Calu3 (cell line): ENCODE measurements at regions not wholly inside any gene's neighbourhood (a gene's known extent, or its start where the extent isn't known, plus 50 kb on each side); places are given as distances from the start of the nearest gene placed in this dataset.

Source experiments
- BruUV-seq: library from RNA; stranded (reverse); fragments of 400-500 nt; replicated peaks from 2 replicates; lab custom pipeline; 2021; lab: Mats Ljungman, UMichigan
- CTCF ChIA-PET: fragments of 300-600 bp; sonication (Branson Sonifier 250); formaldehyde crosslinking; loops from one replicate; lab custom pipeline; 2022; ENCODE audit warnings: antibody characterized with exemption; lab: Charles Lee
- DNase-seq: peaks from one replicate; pipeline ENCODE4 v3.0.0; 2022
- H3K27ac Mint-ChIP-seq: one replicate; pipeline ENCODE4 v1.8.0; 2022; ENCODE audit warnings: mixed read lengths; ENCODE audit not compliant: unreplicated experiment
- H3K27me3 Mint-ChIP-seq: one replicate; pipeline ENCODE4 v1.8.0; 2022; ENCODE audit warnings: mixed read lengths; ENCODE audit not compliant: unreplicated experiment
- H3K36me3 Mint-ChIP-seq: one replicate; pipeline ENCODE4 v1.8.0; 2022; ENCODE audit warnings: mild to moderate bottlenecking, moderate library complexity, mixed read lengths; ENCODE audit not compliant: insufficient read depth, unreplicated experiment
- H3K4me1 Mint-ChIP-seq: one replicate; pipeline ENCODE4 v1.8.0; 2022; ENCODE audit warnings: mild to moderate bottlenecking, low read depth, mixed read lengths; ENCODE audit not compliant: unreplicated experiment
- H3K4me3 Mint-ChIP-seq: one replicate; pipeline ENCODE4 v1.8.0; 2022; ENCODE audit warnings: mild to moderate bottlenecking, low read depth, moderate library complexity, mixed read lengths; ENCODE audit not compliant: unreplicated experiment
- H3K9me3 Mint-ChIP-seq: one replicate; pipeline ENCODE4 v1.8.0; 2022; ENCODE audit warnings: low read depth, mixed read lengths; ENCODE audit not compliant: unreplicated experiment
- intact Hi-C: fragments of 100-400 bp; cut with micrococcal nuclease; formaldehyde crosslinking; loops from one replicate; pipeline ENCODE4 v1.10.0; 2022; ENCODE audit not compliant: unreplicated experiment
- TF ChIP-seq, protein P1 (sequence below): fragments of 200-600 bp; IDR thresholded peaks from one replicate; pipeline ENCODE4 v1.8.0; 2022; ENCODE audit warnings: antibody characterized with exemption; ENCODE audit not compliant: unreplicated experiment

DNA sequence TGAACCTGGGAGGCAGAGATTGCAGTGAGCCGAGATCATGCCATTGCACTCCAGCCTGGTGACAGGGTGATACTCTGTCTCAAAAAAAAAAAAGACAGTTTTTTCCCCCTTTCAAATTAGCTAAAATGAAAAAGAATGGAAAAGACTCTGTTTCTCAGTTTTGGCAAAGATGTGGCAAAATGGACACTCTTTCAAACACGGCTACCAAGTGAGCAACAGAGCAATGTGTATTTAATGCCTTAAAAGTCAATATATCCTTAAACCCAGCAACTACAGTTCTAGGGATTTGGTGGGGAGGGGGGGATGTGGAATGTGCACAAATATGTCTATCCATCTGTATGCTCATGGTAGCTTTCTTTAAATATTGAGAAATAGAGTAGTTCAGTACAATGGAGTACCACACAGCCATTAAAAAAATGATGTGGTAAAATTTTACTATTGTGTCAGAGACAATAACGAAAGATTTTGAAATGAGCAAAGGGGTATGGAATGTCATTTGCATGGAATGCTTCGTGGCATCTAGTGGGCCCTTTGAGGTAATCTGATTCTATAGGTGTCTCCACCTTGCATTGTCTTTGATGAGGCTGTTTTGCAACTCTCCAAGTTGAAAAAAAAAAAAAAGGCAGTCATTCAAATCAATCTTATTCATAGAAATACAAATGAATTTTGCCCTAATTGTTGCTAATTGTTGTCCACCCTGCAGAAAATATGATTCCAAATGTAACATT, 108.1 kb downstream of the AXIN2 start:
- intact Hi-C loops = loop anchor here (10.0 kb wide), 1 partner anchor 531 kb away; no protein-coding TSS in a partner anchor
- CTCF ChIA-PET = no interaction called here
- DNase-seq = no peak
- Mint-ChIP-seq H3K4me3 (no peak overlapping the region), H3K27ac (no peak overlapping the region), H3K36me3 (no peaks in the 10 kb centered on the region), H3K9me3 (no peaks in the 10 kb centered on the region), H3K27me3 (peaks cover 62% of the 10 kb centered on the region), H3K4me1 (no peaks in the 10 kb centered on the region)
- no TSS peak for BruUV-seq
- TF ChIP-seq, protein P1, sequence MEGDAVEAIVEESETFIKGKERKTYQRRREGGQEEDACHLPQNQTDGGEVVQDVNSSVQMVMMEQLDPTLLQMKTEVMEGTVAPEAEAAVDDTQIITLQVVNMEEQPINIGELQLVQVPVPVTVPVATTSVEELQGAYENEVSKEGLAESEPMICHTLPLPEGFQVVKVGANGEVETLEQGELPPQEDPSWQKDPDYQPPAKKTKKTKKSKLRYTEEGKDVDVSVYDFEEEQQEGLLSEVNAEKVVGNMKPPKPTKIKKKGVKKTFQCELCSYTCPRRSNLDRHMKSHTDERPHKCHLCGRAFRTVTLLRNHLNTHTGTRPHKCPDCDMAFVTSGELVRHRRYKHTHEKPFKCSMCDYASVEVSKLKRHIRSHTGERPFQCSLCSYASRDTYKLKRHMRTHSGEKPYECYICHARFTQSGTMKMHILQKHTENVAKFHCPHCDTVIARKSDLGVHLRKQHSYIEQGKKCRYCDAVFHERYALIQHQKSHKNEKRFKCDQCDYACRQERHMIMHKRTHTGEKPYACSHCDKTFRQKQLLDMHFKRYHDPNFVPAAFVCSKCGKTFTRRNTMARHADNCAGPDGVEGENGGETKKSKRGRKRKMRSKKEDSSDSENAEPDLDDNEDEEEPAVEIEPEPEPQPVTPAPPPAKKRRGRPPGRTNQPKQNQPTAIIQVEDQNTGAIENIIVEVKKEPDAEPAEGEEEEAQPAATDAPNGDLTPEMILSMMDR = no peak

DNA sequence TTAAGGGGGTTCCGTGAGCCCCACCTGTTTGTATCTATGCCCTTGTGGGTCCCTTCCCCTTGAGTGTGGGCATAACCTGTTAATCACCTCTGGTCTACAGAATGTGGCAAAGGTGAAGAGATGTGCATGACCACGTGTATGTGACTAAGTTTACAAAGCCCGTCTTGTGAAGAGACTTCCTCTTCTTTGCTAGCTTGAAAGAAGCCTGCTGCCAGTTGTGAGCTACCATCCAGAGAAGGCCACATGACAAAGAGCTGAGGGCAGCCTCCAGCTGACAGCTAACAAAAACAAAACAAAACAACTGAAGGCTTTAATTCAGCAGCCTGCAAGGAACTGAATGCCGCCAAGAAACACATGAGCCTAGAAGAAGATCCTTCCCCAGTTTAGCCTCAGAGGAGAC, 112.0 kb downstream of the AXIN2 start:
- no peak overlapping the region for H3K27ac Mint-ChIP-seq
- no TSS peak for BruUV-seq
- no peaks in the 10 kb centered on the region for H3K9me3 Mint-ChIP-seq
- peaks cover 75% of the 10 kb centered on the region for H3K27me3 Mint-ChIP-seq
- intact Hi-C loops = loop anchor here (10.0 kb wide), 1 partner anchor 155 kb away; no protein-coding TSS in a partner anchor
- no peak for DNase-seq
- H3K36me3 Mint-ChIP-seq = no peaks in the 10 kb centered on the region
- H3K4me1 Mint-ChIP-seq = no peaks in the 10 kb centered on the region
- TF ChIP-seq, protein P1 = no peak
- CTCF ChIA-PET = no interaction called here
- no peak overlapping the region for H3K4me3 Mint-ChIP-seq

DNA sequence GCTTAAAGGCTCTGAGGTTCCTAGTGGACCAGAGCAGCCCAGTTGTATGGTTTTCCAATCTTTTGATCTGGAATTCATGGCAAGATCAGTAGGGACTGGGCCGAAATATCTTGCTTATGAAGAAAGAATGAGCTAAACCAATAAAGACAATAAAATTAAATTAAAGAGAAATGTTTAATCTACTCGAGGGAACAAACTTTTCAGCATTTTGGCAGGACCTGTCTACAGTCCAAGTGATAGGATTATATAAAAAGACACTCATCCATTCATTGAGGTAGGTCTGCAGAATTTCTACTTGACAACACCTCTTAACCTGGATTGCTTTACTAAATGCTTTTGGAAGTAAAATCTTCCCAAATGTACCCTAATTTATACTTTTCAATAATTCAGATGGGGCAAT, 113.6 kb downstream of the AXIN2 start:
- Mint-ChIP-seq H3K27me3 (peaks cover 90% of the 10 kb centered on the region), H3K36me3 (no peaks in the 10 kb centered on the region), H3K27ac (no peak overlapping the region), H3K9me3 (no peaks in the 10 kb centered on the region), H3K4me1 (no peaks in the 10 kb centered on the region), H3K4me3 (no peak overlapping the region)
- intact Hi-C loops = loop anchor here (10.0 kb wide), 1 partner anchor 153 kb away; no protein-coding TSS in a partner anchor
- no TSS peak for BruUV-seq
- no peak for DNase-seq
- TF ChIP-seq, protein P1 = no peak
- CTCF ChIA-PET = no interaction called here

DNA sequence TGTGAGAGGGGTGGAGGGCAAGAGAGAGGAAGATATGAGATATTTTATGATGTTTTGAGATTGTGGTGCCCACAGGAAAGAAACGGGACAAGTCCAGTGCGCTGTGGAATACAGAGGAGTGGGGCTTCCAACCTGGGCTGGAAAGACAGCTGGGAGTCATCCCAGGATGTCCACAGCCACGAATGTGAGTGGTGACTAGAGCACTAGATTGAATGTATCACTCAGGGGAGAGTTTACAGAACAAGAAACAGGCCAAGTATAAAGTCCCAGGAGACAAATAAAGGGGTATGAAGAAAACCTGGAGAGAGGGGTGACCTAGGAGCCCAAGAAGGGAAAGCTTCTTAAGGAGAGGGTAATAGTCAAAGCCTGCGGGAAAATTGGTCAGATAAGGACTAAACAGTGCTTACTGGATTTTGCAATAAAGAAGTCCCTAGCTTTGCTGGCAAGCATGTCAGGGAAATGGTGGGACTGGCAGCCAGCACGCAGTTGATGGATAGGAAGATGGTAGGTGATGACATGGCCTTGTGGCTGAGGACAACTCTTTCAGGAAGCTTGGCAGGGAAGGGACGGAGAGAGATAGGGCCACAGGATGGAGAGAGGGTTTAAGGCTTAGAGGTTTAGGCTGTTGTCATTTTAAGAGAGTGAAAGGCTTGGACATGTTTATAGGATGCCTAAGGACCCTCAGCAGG, 114.5 kb downstream of the AXIN2 start:
- Mint-ChIP-seq H3K27ac (no peak overlapping the region), H3K36me3 (no peaks in the 10 kb centered on the region), H3K9me3 (no peaks in the 10 kb centered on the region), H3K27me3 (peaks cover 85% of the 10 kb centered on the region), H3K4me1 (no peaks in the 10 kb centered on the region), H3K4me3 (no peak overlapping the region)
- TF ChIP-seq, protein P1 = no peak
- intact Hi-C loops = loop anchor here (10.0 kb wide), 1 partner anchor 152 kb away; no protein-coding TSS in a partner anchor
- no peak for DNase-seq
- CTCF ChIA-PET = no interaction called here
- BruUV-seq = no TSS peak
